LNCaP clone FGC (cell line): ENCODE measurements at regions not wholly inside any gene's neighbourhood (a gene's known extent, or its start where the extent isn't known, plus 50 kb on each side); places are given as distances from the start of the nearest gene placed in this dataset.

Source experiments
- DNase-seq: peaks from one replicate; pipeline ENCODE4 v3.0.0-alpha.2; 2011; ENCODE audit warnings: low read depth
- H3K4me3 ChIP-seq: 2 replicates; pipeline ENCODE4 v1.5.1; 2011; ENCODE audit warnings: mild to moderate bottlenecking, low read depth, low read length, control low read depth
- CTCF ChIP-seq: IDR thresholded peaks from 2 replicates; pipeline ENCODE4 v1.5.1; 2012; ENCODE audit warnings: mild to moderate bottlenecking; ENCODE audit not compliant: control insufficient read depth, insufficient read depth; ENCODE audit errors: extremely low read depth

- no peak overlapping the region for H3K4me3 ChIP-seq
- no peak for TF ChIP-seq CTCF
- no peak for DNase-seq
Measured at GRCh38 chr1:220976390-220976789, 97.1 kb downstream of the HLX start.

DNA sequence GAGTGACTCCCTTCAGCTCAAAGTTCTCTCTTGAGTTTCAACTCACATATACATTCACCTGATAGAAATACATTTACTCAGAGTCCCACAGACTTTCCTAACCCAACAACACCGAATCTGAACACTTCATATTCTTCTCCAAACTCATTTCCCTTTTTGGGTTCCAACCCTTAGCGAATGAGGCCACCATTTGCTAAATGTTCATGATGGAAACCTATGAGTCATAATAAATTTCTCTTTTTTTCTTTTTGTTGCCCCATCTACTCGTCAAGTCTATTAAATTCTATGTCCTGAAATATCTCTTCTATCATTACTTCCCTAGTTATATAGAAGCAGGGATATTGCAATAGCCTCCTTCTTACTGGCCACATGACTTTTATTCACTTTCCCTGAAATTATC lies 100.1 kb downstream of the HLX start:
- DNase-seq: no peak
- no peak for TF ChIP-seq CTCF
- H3K4me3 ChIP-seq: no peak overlapping the region

- no peak for TF ChIP-seq CTCF
- no peak overlapping the region for H3K4me3 ChIP-seq
- no peak for DNase-seq
Measured at GRCh38 chr1:220982686-220983085, 103.4 kb downstream of the HLX start.

DNA sequence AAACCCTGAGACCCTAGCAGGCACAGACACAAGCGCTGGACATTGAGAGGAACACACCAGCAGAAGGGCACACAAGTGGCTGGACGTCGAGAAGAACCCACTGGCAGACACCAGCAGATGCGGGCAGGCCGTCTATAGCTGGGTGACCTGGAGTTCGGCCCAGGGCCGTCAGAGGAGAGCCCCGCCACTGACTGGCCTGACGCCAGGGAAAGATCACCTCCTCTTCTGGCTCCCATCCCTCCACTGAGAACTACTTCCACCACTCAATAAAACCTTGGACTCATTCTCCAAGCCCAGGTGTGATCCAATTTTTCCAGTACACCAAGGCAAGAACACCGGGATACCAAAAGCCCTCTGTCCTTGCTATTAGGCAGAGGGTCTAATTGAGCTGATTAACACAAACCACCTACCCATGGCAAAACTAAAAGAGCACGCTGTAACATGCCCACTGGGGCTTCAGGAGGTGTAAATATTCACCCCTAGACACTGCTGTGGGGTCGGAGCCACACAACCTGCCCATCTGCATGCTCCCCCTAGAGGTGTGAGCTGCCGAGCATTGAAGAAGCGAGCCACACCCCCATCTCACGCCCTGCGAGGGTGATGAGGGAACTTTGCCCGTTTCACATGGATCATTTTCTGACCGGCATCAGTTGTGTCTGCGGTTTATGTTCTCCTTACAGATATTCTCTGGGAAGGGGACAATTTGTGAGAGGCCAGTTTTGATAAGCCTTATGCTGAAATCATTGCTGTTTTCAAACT lies 104.8 kb downstream of the HLX start:
- no peak overlapping the region for H3K4me3 ChIP-seq
- TF ChIP-seq CTCF: no peak
- no peak for DNase-seq

- no peak for DNase-seq
- no peak overlapping the region for H3K4me3 ChIP-seq
Measured at GRCh38 chr1:220990427-220991339, 111.4 kb downstream of the HLX start.

DNA sequence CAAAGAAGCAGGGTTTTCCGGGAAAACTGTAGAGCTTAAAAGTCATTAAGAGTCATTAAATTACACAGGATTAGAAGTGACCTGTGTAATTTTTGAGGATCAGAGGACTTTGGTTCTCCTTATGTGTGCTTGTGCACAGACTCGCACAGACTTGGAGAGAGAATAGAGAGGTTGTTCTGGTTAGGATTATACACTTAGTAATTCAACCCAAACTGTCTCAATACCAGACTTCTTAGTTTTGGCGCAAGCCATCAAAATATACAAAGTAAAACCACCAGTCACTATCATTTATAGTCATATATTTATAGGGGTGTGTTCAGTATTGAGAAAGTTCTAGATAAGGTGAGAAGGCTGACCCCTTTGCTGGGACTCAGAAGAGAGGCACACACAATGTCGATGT lies 112.3 kb downstream of the HLX start:
- DNase-seq: no peak
- no peak overlapping the region for H3K4me3 ChIP-seq
- no peak for TF ChIP-seq CTCF

More at GRCh38 chr1:220990427-220991339, 111.4 kb downstream of the HLX start:
- no peak for TF ChIP-seq CTCF
